Skin of body (tissue), 1 donor: ENCODE measurements at regions not wholly inside any gene's neighbourhood (a gene's known extent, or its start where the extent isn't known, plus 50 kb on each side); places are given as distances from the start of the nearest gene placed in this dataset.
A peak's percentile ranks its signal among the peaks of the same experiment; 100 is the strongest.

Experiments used
- DNase-seq: peaks from one replicate; lab custom pipeline; 2025; lab: John Stamatoyannopoulos, UW

- DNase-seq: no peak
Measured at GRCh38 chr1:4366091-4366490, 288.3 kb upstream of the AJAP1 start.

GRCh38 chr1:4367230-4367777, 287.1 kb upstream of the AJAP1 start:
- no peak for DNase-seq

GRCh38 chr1:4369335-4369734, 285.1 kb upstream of the AJAP1 start:
- no peak for DNase-seq

GRCh38 chr1:4371849-4372248, 282.6 kb upstream of the AJAP1 start:
- no peak for DNase-seq

GRCh38 chr1:4375812-4376211, 278.6 kb upstream of the AJAP1 start:
- no peak for DNase-seq

GRCh38 chr1:4379451-4380175, 274.8 kb upstream of the AJAP1 start:
- no peak for DNase-seq

- no peak for DNase-seq
Measured at GRCh38 chr1:4380564-4381168, 273.7 kb upstream of the AJAP1 start.

- DNase-seq: no peak
Measured at GRCh38 chr1:4393191-4393590, 261.2 kb upstream of the AJAP1 start.

GRCh38 chr1:4394366-4394765, 260.0 kb upstream of the AJAP1 start:
- no peak for DNase-seq

GRCh38 chr1:4395158-4395557, 259.3 kb upstream of the AJAP1 start:
- DNase-seq: no peak

- DNase-seq: no peak
Measured at GRCh38 chr1:4395676-4396075, 258.7 kb upstream of the AJAP1 start.

GRCh38 chr1:4396551-4396950, 257.9 kb upstream of the AJAP1 start:
- peak; percentile 21 for DNase-seq

GRCh38 chr1:4397196-4397595, 257.2 kb upstream of the AJAP1 start:
- DNase-seq: no peak

- DNase-seq: no peak
Measured at GRCh38 chr1:4402032-4402431, 252.4 kb upstream of the AJAP1 start.

GRCh38 chr1:4404854-4405590, 249.4 kb upstream of the AJAP1 start:
- no peak for DNase-seq

GRCh38 chr1:4407851-4408250, 246.6 kb upstream of the AJAP1 start:
- DNase-seq: no peak

GRCh38 chr1:4408380-4408779, 246.0 kb upstream of the AJAP1 start:
- DNase-seq: no peak

- DNase-seq: no peak
Measured at GRCh38 chr1:4411862-4412261, 242.5 kb upstream of the AJAP1 start.

- no peak for DNase-seq
Measured at GRCh38 chr1:4415476-4415875, 238.9 kb upstream of the AJAP1 start.

- DNase-seq: no peak
Measured at GRCh38 chr1:4416189-4416588, 238.2 kb upstream of the AJAP1 start.

GRCh38 chr1:4418021-4418420, 236.4 kb upstream of the AJAP1 start:
- DNase-seq: no peak

- DNase-seq: no peak
Measured at GRCh38 chr1:4421986-4422385, 232.4 kb upstream of the AJAP1 start.
